ENCODE measurements at regions not wholly inside any gene's neighbourhood (a gene's known extent, or its start where the extent isn't known, plus 50 kb on each side); places are given as distances from the start of the nearest gene placed in this dataset.
"Not testable (repeated sequence)": the region's sequence is repeated elsewhere in the genome, so short reads cannot be mapped to it uniquely, and the experiment has no call there.

- DNase-seq (ENCODE audit: low spot score), result no peak
- in situ Hi-C loops (cut with MboI; ENCODE audit: low pct_unique_long_range_greater_than_20kb, low sequenced_read_pairs, unreplicated experiment), result no loop called here
- no peak for TF ChIP-seq CTCF (IDR thresholded peaks at IDR 0.05; ENCODE audit: extremely low read depth, insufficient read depth, missing control alignments)
Observed at GRCh38 chr3:191912616-191913204, 451.7 kb downstream of the PYDC2 start.

DNA sequence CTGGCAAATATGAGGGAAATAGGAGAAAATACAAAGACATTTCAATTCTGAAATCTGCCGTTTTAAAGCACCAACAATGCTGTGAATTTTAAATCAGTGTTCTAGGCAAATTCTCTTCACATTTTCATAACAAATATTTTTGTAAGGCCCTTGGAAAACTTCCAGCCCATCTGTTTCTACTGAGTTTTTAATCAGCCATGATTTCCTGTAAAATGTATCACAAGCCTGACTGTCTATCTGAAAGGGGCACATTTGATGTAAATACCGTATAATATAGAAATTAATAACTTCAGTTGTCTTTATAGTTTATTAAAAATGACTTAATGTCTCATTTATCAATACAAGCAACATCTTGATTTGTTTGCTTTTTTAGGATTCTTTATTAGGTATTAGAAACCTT is 454.7 kb downstream of the PYDC2 start:
- TF ChIP-seq CTCF (IDR thresholded peaks at IDR 0.05; ENCODE audit: extremely low read depth, insufficient read depth, missing control alignments), result no peak
- in situ Hi-C loops (cut with MboI; ENCODE audit: low pct_unique_long_range_greater_than_20kb, low sequenced_read_pairs, unreplicated experiment), result no loop called here
- DNase-seq (ENCODE audit: low spot score), result no peak

DNA sequence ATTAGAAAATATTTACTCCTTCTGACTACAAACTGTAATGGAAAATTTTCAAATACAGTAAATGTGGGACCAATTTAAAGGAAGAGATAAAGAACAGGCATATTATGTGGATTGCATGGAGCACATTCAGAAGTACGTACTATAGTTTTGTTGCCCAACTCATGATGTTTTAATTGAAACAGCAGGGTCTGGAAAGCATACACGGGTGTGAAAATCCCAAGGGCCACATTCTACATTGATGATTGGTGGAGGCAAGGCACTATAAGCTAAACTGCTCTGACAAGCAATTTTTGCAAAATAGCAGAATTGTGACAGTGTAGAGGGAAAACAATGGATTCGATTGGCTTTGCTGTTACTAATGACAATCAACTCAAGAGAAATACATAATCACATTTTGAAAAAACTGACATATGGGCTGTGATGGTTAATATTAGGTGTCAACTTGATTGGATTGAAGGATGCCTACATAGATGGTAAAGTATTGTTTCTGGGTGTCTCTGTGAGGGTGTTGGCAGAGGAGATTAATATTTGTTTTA is 458.6 kb downstream of the PYDC2 start:
- TF ChIP-seq CTCF (IDR thresholded peaks at IDR 0.05; ENCODE audit: extremely low read depth, insufficient read depth, missing control alignments), result no peak
- DNase-seq (ENCODE audit: low spot score), result no peak
- in situ Hi-C loops (cut with MboI; ENCODE audit: low pct_unique_long_range_greater_than_20kb, low sequenced_read_pairs, unreplicated experiment), result no loop called here

DNA sequence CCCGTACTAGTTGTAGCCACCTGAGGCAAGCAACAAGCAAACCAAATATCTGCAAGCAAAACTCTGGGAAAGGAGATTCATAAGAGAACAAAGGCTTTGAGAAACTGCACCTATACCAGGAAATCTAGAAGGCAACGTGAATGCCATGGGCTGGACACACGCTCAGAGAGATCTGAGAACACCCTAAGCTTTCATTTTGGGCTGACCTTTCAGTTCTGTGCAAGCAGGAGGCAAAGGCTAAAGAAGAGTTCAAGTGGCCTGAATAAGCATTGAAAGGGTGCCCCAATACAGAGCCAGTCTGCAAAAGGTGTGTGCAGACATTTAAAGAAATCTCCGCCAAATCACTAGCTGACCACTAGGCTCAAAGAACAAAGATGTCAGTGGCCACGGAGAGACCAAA is 461.6 kb downstream of the PYDC2 start:
- no peak for TF ChIP-seq CTCF (IDR thresholded peaks at IDR 0.05; ENCODE audit: extremely low read depth, insufficient read depth, missing control alignments)
- in situ Hi-C loops (cut with MboI; ENCODE audit: low pct_unique_long_range_greater_than_20kb, low sequenced_read_pairs, unreplicated experiment), result no loop called here
- no peak for DNase-seq (ENCODE audit: low spot score)

GRCh38 chr3:191927183-191927817 is 466.3 kb downstream of the PYDC2 start:
- in situ Hi-C loops (cut with MboI; ENCODE audit: low pct_unique_long_range_greater_than_20kb, low sequenced_read_pairs, unreplicated experiment); DNase-seq (ENCODE audit: low spot score): not testable (repeated sequence)

GRCh38 chr3:191927998-191928397 is 467.0 kb downstream of the PYDC2 start:
- DNase-seq (ENCODE audit: low spot score); in situ Hi-C loops (cut with MboI; ENCODE audit: low pct_unique_long_range_greater_than_20kb, low sequenced_read_pairs, unreplicated experiment): not testable (repeated sequence)

GRCh38 chr3:191944835-191945234 is 483.9 kb downstream of the PYDC2 start:
- in situ Hi-C loops (cut with MboI; ENCODE audit: low pct_unique_long_range_greater_than_20kb, low sequenced_read_pairs, unreplicated experiment), result no loop called here
- no peak for DNase-seq (ENCODE audit: low spot score)
- no peak for TF ChIP-seq CTCF (IDR thresholded peaks at IDR 0.05; ENCODE audit: extremely low read depth, insufficient read depth, missing control alignments)
